ENCODE measurements at regions not wholly inside any gene's neighbourhood (a gene's known extent, or its start where the extent isn't known, plus 50 kb on each side); places are given as distances from the start of the nearest gene placed in this dataset.

DNA sequence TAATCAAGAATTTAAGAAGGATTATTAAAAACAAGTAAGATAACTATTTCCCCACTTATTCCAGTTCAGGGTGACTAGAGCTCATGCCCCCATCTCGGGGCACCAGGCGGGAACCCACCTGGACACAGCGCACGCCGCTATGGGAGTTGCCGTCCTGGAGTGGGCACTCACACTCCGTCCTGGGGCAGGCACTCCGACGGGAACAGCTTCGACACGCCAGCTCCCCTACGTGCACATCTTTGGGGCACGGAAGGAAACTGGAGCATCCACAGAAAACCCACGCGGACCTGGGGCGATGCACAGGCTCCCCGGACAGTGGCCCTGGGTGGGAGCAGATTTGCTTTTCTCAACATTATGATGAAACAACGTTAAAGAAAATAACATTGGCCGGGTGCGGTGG is 52.0 kb upstream of the GATA5 start:
- no peak overlapping the region for H3K4me3 Mint-ChIP-seq
- H3K4me1 Mint-ChIP-seq: peaks cover 21% of the 10 kb centered on the region
- no peaks in the 10 kb centered on the region for H3K36me3 Mint-ChIP-seq
- ATAC-seq: no peak
- H3K9me3 Mint-ChIP-seq: no peaks in the 10 kb centered on the region
- H3K27me3 Mint-ChIP-seq: peaks cover 87% of the 10 kb centered on the region
- no peak overlapping the region for H3K27ac Mint-ChIP-seq

DNA sequence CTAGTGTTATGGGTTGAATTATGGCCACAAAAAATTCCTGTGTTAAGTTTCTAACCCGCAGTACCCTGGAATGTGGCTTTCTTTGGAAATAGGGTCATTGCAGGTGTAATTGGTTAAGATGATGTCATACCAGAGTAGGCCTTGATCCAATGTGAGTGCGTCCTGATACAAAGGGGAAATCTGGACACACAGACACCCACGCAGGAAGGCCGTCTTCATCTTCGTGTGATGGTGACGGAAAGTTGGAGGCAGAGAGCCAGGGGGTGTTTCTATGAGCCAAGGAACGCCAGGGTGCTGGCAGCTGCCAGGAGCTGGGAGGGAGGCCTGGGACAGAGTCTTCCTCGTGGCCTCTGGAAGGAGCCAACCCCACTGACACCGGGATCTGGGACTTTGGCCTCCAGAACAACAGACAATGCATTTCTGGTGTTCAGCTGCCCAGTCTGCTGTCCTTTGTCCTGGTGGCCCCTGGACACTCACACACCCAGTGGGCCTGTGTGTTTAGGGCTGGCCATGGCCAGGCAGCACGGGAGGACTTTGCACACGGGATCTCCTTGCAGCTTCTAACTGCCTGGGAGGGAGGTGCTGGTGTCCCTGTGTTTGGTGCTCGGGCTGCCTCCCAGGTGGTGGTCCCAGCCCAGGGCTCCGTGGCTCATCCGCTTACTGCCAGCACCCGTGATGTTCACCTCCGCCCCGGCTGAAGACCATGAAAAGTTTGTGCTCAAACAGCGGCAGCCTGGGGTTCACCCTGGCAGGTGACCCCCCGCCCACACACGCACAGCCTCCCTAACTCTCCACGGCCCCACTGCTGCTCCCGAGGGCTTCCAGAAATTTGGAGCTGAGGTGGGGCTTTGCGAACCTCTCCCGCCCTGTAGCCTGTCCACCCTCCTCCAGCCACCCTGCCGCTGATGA is 53.4 kb upstream of the GATA5 start:
- H3K4me1 Mint-ChIP-seq: peaks cover 7% of the 10 kb centered on the region
- H3K36me3 Mint-ChIP-seq: no peaks in the 10 kb centered on the region
- no peak overlapping the region for H3K4me3 Mint-ChIP-seq
- no peak for ATAC-seq
- peaks cover 87% of the 10 kb centered on the region for H3K27me3 Mint-ChIP-seq
- no peaks in the 10 kb centered on the region for H3K9me3 Mint-ChIP-seq
- no peak overlapping the region for H3K27ac Mint-ChIP-seq

DNA sequence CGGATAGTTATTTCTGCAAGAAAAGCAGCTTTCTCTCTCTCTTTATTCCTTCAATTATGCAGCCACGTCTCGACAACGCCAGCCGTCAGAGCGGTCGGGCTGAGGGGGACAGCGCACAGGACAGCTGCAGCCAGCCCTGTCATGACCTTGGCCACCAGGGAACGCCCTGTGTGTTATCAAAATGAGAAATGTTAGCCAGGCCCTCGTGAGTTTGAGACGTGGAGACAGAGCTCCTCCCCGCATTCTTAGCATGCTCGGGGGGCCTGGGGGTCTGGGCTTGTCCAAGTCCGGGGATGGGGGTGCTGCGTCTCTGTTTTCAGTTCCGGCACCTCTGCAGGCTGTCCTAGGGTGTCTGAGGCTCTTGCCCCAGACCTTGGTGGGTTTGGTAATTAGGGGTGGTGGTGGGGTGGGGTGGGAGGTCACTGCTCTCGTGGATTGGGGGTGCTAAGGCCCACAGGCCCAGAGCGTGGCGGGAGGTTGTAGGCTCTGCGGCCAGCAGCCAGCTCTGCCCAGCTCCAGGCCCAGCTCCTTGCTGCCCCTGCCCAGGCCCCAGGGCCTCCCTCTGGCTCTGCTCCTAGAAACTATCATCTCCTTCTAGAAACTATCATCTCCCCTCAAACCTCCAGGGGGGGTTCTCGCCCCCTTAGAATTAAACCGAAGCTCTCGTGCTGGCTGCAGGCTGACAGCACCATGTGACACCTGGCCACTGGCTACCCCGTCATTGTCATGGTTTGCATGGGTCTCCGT is 54.3 kb upstream of the GATA5 start:
- ATAC-seq: no peak
- no peaks in the 10 kb centered on the region for H3K36me3 Mint-ChIP-seq
- no peak overlapping the region for H3K27ac Mint-ChIP-seq
- no peaks in the 10 kb centered on the region for H3K4me1 Mint-ChIP-seq
- no peak overlapping the region for H3K4me3 Mint-ChIP-seq
- no peaks in the 10 kb centered on the region for H3K9me3 Mint-ChIP-seq
- peaks cover 85% of the 10 kb centered on the region for H3K27me3 Mint-ChIP-seq

DNA sequence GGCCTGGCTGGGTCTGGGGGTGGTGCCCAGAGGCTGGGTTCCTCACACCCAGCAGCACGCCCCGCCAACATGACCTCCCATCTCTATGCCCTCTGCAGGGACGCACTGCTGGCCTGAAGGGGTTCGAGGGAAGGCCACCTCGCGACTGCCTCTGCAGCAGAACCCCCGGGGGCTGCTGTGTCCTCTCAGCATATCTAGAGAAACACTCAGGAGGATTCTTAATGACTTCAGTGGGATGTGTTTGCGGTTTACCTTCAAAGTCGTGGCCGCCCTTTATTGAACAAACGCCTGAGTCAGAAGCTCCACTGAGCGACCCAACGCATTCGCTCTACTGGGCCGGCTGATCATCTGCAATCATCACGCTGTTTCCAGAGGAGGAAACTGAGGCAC is 54.8 kb upstream of the GATA5 start:
- Mint-ChIP-seq H3K4me1 (no peaks in the 10 kb centered on the region), H3K27me3 (peaks cover 79% of the 10 kb centered on the region), H3K36me3 (no peaks in the 10 kb centered on the region), H3K9me3 (no peaks in the 10 kb centered on the region), H3K27ac (no peak overlapping the region), H3K4me3 (no peak overlapping the region)
- no peak for ATAC-seq

DNA sequence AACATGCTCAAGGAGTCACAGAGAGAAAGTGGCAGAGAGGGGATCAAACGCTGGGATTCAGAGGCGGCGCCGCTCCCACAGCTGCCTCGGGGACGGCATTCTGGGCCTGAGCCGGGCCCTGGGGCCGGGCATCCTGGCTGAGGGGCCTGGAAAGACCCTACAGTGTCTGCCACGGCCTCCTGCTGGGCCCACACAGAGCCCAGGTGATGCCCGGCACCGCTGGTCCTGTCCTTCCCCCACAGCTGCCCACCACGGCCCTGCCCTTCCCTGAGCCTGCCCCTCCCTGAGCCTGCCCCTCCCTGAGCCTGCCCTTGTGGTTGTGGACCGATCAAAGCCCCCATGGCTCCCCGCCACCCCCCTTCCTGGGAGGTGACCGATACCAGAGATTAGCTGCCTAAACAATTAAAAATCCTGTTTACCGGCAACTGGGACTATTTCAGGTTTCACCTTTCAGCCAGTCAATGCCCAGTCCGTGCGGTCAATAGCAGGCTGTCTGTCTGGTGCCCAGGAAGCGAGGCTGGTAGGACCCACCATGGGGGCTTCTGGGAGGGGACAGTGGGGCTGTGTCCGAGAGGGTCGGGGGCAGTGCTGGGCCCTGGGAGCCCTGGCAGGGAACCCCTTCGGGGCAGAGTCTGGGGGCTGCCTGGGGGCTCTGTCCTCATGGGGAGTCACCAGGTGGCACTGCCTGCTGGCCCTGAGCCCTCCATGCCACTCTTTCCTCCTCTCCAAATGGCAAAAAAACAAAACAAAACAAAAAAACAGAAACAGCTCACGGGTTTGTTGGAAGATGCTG is 55.4 kb upstream of the GATA5 start:
- H3K4me1 Mint-ChIP-seq: no peaks in the 10 kb centered on the region
- H3K27me3 Mint-ChIP-seq: peaks cover 73% of the 10 kb centered on the region
- H3K4me3 Mint-ChIP-seq: no peak overlapping the region
- H3K36me3 Mint-ChIP-seq: no peaks in the 10 kb centered on the region
- H3K9me3 Mint-ChIP-seq: no peaks in the 10 kb centered on the region
- H3K27ac Mint-ChIP-seq: no peak overlapping the region
- ATAC-seq: no peak

DNA sequence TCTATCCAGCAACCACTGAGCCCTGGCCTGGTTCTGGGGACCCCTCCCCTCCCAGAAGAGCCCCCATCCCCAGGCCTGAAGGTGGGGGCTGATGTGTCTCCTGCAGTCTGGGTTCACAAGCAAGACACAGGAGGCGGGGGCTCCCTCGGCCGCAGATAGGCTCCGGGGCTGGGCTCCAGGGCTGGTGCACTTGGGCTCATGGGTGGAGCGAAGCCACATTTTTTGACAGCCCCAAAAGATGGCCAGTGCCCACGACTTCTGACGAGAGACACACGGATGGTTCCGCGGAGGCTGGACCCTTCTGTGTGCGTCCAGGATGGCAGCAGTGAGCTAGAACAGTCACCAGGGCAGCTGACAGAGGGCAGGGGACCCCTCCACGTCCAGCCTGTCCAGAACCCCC is 57.1 kb upstream of the GATA5 start:
- Mint-ChIP-seq H3K36me3 (no peaks in the 10 kb centered on the region), H3K27ac (no peak overlapping the region)
- no peak for ATAC-seq

DNA sequence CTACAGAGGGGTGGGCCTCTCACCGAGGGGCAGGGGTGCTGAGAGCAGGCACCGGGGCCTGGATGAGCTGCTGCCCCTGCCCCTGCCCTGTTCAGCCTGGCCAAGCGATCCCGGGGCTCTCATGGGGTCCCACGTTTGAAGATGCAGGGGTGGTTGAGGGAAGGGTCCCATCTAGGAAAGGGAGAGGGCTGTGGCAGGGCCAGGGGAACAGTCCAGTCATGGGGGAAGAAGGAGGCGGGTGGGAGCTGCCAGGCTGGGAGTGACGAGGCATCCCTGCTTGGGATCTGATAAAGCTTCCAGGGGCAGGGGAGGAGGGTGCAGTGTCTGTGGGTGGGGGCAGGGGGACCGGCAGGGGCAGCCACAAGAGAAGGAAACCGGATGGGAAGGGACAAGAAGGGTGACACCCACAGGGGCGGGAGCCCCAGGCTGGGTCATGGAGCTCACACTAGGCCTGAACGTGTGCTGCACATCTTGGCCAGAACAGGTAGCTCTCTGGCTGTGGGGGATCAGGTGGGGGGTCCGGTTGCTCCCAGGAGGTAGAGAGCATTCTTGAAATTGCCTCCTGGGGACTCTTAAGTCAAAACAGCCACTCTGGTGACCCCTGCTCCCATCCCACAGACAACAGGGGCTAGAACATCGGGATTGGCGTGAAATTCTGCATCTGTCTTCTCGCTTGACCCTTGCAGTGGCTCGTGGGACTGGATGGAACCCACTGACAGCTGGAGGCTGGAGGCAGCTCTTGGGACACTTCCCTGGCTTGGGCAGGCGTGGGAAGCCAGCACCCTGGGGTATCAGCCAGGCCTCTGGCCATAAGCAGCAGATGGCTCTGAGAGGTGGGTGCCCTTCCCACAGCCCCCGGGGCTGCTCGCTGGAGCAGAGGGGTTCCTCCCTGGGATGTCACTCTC is 58.0 kb upstream of the GATA5 start:
- H3K4me3 Mint-ChIP-seq: no peak overlapping the region
- no peaks in the 10 kb centered on the region for H3K9me3 Mint-ChIP-seq
- H3K4me1 Mint-ChIP-seq: no peaks in the 10 kb centered on the region
- no peak for ATAC-seq
- H3K27ac Mint-ChIP-seq: no peak overlapping the region
- peaks cover 57% of the 10 kb centered on the region for H3K27me3 Mint-ChIP-seq
- H3K36me3 Mint-ChIP-seq: no peaks in the 10 kb centered on the region

More for the DNA sequence above, 57.1 kb upstream of the GATA5 start:
- H3K4me1 Mint-ChIP-seq: no peaks in the 10 kb centered on the region
- no peaks in the 10 kb centered on the region for H3K9me3 Mint-ChIP-seq
- peaks cover 57% of the 10 kb centered on the region for H3K27me3 Mint-ChIP-seq
- H3K4me3 Mint-ChIP-seq: no peak overlapping the region

DNA sequence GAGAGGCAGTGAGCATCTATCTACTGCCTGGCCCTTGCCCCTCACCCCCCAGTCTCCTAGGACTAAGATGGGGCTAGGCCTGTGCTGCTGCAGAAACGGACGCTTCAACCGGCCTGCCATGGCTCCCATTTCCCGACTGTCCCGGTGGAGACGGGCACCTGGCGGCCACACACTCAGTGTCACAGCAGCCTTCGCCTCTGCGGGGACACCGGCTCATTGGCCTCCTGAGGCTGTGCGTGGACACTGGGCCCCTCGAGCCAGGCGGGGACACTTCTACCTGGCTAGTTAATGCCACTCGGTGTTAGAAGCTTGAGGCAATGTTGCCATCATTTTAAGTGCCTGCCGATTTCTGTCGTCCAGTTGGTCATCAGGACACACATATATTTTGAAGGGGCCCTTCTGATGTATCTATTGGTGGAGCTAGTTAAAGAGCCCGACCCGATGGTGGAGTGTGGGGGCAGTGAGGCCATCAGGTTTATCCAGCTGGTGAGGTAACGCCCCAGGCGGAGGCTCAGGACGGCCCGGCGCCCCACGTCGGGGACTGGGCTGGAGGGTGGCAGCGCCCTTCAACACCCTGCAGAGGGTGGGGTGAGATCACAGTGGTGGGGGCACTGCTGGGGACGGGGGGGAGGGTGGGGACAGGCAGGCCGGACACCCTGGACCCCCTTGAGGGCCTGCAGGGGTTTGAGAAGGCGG is 58.9 kb upstream of the GATA5 start:
- no peaks in the 10 kb centered on the region for H3K36me3 Mint-ChIP-seq
- peaks cover 51% of the 10 kb centered on the region for H3K27me3 Mint-ChIP-seq
- H3K9me3 Mint-ChIP-seq: no peaks in the 10 kb centered on the region
- H3K27ac Mint-ChIP-seq: no peak overlapping the region
- H3K4me3 Mint-ChIP-seq: no peak overlapping the region
- no peaks in the 10 kb centered on the region for H3K4me1 Mint-ChIP-seq
- no peak for ATAC-seq

DNA sequence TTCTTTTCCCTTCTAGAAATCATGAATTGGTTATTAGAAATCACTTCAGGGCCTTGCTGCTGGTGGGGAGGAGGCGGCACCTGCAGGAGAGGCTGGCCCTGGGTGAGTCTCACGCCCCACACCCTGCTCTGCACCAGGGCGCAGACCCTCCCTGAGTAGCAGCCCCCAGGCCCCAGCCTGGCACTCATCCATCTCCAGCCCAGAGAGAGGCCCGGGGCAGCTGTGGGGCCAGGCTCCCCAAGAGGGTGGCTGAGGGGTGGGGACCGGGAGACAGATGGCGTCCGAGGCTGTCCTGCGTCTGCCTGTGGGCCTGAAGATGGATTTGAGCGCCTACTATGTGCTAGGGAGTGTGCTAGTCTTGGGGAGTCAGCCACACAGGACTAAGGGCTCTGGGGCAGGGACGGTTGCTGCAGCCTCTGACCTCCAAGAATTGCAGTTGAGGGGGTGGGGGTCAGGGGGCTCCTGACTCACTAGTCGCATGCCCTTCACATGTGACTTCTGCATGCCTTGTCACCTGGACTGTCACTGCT is 59.6 kb upstream of the GATA5 start:
- H3K4me1 Mint-ChIP-seq: no peaks in the 10 kb centered on the region
- peaks cover 45% of the 10 kb centered on the region for H3K27me3 Mint-ChIP-seq
- H3K9me3 Mint-ChIP-seq: no peaks in the 10 kb centered on the region
- H3K4me3 Mint-ChIP-seq: no peak overlapping the region
- ATAC-seq: no peak
- no peaks in the 10 kb centered on the region for H3K36me3 Mint-ChIP-seq
- H3K27ac Mint-ChIP-seq: no peak overlapping the region

DNA sequence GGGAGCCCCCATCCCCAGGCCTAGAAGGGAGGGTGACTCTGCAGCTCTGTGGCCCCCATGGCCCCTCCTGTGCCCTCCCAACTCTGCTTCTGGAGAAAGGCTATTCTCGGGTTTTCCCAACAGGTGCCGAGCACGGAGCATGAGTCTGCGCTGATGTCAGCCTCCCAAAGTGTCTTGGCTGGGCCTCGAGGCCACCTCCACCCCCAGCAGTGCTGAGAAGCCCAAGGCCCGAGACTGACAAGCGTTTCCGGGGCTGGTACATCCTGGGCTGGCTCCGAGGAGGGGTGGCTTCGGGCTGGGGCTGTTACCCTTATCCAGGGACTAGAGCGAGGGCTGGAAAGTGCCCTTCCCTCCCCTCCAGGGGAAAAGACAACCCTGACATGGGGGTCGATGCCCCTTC is 60.2 kb upstream of the GATA5 start:
- ATAC-seq: no peak
- Mint-ChIP-seq H3K27me3 (peaks cover 45% of the 10 kb centered on the region), H3K9me3 (no peaks in the 10 kb centered on the region)

DNA sequence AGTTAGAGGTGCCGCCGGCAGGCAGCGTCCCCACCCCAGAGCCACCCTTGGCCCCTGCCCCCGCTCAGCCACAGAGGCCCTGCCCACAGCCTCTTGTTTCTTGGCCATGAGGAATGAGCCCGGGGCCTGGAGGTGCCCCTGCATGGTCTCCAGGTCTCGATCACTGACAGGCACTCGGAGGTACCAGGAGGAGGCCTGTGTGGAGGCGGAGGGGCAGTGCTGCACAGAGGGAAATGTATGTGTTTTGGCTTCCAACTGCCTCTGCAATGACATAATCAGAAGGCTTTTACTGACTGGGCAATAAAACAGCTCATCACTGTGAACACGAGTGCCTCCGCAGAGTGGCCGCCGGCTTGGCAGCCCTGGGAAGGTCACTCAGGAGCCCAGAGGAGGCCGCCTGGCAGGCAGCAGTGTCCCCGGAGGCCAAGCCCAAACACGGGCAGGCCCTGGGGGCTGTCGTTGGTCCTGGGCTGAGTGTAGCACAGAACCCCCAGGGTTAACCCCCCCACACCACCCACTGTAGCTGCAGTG is 61.1 kb upstream of the GATA5 start:
- H3K27me3 Mint-ChIP-seq: peaks cover 37% of the 10 kb centered on the region
- H3K4me3 Mint-ChIP-seq: no peak overlapping the region
- no peak for ATAC-seq
- H3K9me3 Mint-ChIP-seq: no peaks in the 10 kb centered on the region
- no peak overlapping the region for H3K27ac Mint-ChIP-seq
- H3K4me1 Mint-ChIP-seq: no peaks in the 10 kb centered on the region
- H3K36me3 Mint-ChIP-seq: no peaks in the 10 kb centered on the region

More for the DNA sequence above, 60.2 kb upstream of the GATA5 start:
- H3K4me3 Mint-ChIP-seq: no peak overlapping the region
- H3K4me1 Mint-ChIP-seq: no peaks in the 10 kb centered on the region
- no peak overlapping the region for H3K27ac Mint-ChIP-seq
- no peaks in the 10 kb centered on the region for H3K36me3 Mint-ChIP-seq

DNA sequence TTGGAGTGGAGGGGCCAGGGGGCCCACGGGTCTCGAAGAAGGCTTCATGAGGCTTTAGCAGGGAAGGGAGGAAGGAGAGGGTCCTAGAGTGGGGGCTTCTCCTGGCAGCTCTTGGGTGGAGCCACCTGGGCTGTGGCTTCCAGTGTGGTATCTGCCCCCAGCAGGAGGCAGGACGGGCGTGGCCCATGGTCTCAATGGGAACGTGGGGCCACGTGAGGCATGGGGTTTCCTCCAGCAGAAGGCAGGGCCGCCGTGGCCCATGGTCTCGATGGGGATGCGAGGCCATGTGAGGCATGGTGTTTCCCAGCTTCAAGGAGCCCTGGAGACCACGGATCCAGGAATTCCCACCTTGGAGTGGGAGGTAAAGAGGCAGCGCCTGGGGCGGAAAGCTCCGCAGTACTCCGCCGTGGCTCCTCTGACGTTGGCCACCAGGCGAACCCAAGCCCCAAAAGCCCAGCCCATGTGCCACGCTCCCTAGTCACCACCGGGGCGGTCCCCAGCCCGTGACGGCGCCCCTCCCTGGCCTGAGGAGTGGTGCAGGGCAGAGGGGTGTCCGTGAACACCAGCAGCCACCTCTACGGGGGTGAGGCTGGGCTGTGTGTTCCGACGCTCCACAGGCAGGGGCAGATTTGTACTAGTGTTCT is 62.0 kb upstream of the GATA5 start:
- H3K4me3 Mint-ChIP-seq: no peak overlapping the region
- no peaks in the 10 kb centered on the region for H3K4me1 Mint-ChIP-seq
- peaks cover 38% of the 10 kb centered on the region for H3K27me3 Mint-ChIP-seq
- no peak for ATAC-seq
- H3K36me3 Mint-ChIP-seq: no peaks in the 10 kb centered on the region
- no peaks in the 10 kb centered on the region for H3K9me3 Mint-ChIP-seq
- no peak overlapping the region for H3K27ac Mint-ChIP-seq

Measured in stimulated activated memory B cell treated with anti-CD40 and anti-IgM and Interleukin-4, amounts not matched to agents 10 μg/mL and 1 μg/mL and 100 μg/mL, for 72 hours (primary cell).